ENCODE measurements at regions not wholly inside any gene's neighbourhood (a gene's known extent, or its start where the extent isn't known, plus 50 kb on each side); places are given as distances from the start of the nearest gene placed in this dataset.
"Not testable (repeated sequence)": the region's sequence is repeated elsewhere in the genome, so short reads cannot be mapped to it uniquely, and the experiment has no call there.

DNA sequence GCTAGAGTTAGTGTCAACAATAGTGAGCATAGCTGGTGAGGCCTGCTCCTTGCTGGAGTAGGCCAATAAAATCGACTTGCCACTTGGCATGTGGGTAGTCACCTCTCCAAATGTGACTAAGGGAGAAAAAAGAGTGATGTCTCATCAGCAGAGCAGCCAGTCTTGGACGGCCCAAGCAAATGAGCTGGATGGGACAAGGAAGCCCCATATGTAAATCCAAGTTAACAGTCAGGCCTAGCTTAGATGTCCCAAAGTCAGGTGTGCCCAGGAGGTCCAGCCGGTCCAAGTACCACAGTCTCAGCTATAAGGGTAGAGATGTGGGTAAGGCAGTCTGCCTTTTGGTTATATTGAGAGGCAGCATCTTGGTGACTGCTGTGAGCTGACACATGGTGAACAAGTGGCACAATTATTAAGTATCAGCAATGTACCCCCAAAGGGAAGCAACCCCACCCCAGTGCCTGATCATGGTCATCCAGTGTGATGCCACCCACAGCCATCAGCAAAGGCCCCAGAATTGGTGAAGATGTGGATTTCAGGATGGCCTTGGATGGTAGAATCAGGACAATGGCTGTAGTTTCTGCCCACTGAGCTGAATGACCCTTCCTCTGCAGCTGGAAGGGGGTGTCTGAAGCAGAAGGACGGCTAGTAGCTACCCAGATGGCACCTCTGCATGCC, 83.4 kb downstream of the TNFRSF13B start:
- H3K36me3 Mint-ChIP-seq = no peaks in the 10 kb centered on the region
- TF ChIP-seq, protein P1, sequence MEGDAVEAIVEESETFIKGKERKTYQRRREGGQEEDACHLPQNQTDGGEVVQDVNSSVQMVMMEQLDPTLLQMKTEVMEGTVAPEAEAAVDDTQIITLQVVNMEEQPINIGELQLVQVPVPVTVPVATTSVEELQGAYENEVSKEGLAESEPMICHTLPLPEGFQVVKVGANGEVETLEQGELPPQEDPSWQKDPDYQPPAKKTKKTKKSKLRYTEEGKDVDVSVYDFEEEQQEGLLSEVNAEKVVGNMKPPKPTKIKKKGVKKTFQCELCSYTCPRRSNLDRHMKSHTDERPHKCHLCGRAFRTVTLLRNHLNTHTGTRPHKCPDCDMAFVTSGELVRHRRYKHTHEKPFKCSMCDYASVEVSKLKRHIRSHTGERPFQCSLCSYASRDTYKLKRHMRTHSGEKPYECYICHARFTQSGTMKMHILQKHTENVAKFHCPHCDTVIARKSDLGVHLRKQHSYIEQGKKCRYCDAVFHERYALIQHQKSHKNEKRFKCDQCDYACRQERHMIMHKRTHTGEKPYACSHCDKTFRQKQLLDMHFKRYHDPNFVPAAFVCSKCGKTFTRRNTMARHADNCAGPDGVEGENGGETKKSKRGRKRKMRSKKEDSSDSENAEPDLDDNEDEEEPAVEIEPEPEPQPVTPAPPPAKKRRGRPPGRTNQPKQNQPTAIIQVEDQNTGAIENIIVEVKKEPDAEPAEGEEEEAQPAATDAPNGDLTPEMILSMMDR (IDR thresholded peaks at IDR 0.05; ENCODE audit: unreplicated experiment) = no peak
- no peak overlapping the region for H3K4me3 Mint-ChIP-seq
- no peaks in the 10 kb centered on the region for H3K9me3 Mint-ChIP-seq
- H3K27me3 Mint-ChIP-seq (ENCODE audit: low read depth) = peaks cover 3% of the 10 kb centered on the region
- H3K27ac Mint-ChIP-seq = no peak overlapping the region
- no peak for DNase-seq (ENCODE audit: low spot score in 2 of 2, unreplicated experiment in 2 of 2)
- H3K4me1 Mint-ChIP-seq = no peaks in the 10 kb centered on the region

DNA sequence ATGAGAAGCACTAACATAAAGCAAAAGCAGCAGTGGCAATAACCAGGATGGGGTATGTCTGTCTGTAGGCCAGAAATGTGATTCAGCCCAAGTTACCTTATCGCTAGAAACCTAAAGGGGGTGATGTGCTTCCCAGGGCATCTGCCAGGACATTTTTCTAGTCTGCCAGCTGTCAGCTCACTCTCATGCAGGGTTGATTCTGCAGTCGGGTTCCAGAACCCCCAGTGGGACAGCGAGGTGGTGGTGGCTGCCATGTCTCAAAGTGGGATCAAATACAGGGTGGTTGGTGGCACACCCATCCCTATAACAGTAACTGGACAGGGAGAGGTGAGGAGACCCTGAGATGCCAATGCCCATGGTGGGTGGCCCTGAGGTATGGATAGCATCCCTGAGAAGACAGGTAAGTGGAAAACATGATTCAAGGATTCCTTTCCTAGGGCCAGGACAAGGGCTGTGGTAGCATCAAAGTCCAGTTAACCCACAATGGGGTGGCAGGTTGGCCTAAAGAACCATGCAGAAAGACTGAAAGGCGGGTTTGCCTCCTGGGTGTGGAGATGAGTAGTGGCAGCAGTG, 84.3 kb downstream of the TNFRSF13B start:
- no peak for DNase-seq (ENCODE audit: low spot score in 2 of 2, unreplicated experiment in 2 of 2)
- H3K4me1 Mint-ChIP-seq = no peaks in the 10 kb centered on the region
- TF ChIP-seq, protein P1 (IDR thresholded peaks at IDR 0.05; ENCODE audit: unreplicated experiment) = no peak
- no peaks in the 10 kb centered on the region for H3K9me3 Mint-ChIP-seq
- no peaks in the 10 kb centered on the region for H3K36me3 Mint-ChIP-seq
- no peak overlapping the region for H3K4me3 Mint-ChIP-seq
- H3K27me3 Mint-ChIP-seq (ENCODE audit: low read depth) = peaks cover 3% of the 10 kb centered on the region
- no peak overlapping the region for H3K27ac Mint-ChIP-seq

DNA sequence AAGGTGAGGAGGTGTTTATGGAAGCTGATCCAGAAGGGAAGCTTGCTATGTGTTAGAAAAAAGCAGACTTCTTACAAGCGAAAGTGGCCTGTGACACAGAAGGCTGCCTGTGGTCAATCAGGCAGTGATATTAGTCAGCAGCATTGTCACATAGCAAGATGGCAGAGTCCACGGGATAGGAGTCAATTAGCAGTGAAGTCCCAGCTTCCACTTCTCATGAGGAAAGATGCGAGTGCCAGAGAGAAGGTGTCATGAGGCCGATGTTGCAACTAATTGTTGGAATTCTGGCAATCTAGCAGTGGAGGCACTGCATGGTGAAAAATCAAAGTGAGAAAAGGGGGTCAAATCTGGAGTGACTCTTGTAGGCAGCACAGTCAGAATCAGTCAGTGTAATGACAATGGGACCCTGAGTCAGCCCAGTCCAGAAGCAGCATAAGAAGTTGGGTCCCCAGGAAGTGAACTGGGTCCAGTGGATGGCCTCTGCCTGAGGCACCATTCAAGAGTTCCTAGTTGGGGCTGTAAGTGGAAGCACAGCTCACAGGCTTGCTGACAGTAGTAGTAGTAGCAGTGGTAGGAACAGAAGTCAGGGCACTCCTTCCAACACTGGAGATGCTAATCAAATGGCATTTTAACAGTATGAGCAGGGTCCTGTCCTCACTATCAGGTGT, 85.1 kb downstream of the TNFRSF13B start:
- no peaks in the 10 kb centered on the region for H3K9me3 Mint-ChIP-seq
- H3K4me1 Mint-ChIP-seq = no peaks in the 10 kb centered on the region
- TF ChIP-seq, protein P1 (IDR thresholded peaks at IDR 0.05; ENCODE audit: unreplicated experiment) = no peak
- H3K27me3 Mint-ChIP-seq (ENCODE audit: low read depth) = peaks cover 3% of the 10 kb centered on the region
- H3K36me3 Mint-ChIP-seq = no peaks in the 10 kb centered on the region
- DNase-seq (ENCODE audit: low spot score in 2 of 2, unreplicated experiment in 2 of 2) = no peak
- no peak overlapping the region for H3K4me3 Mint-ChIP-seq
- no peak overlapping the region for H3K27ac Mint-ChIP-seq

DNA sequence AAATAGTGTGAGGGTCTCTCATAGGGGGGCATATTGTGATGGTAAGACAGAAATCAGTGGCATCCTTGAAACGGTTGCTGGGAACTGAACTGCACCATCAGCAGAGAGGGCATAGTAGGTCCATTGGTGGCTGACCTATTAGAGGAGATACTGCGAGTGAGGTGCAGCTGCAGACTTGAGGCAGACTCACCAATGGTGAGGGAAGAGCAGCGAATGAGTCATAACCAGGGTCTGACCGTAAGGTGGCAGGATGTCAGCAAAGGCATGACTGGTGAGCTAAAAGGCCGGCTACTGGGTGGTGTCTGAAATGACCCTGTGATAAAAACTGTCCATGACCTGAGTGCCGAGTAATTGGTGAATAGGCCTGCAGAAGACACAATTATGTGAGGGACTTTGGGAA, 86.7 kb downstream of the TNFRSF13B start:
- DNase-seq (ENCODE audit: low spot score in 2 of 2, unreplicated experiment in 2 of 2); H3K9me3 Mint-ChIP-seq; H3K4me1 Mint-ChIP-seq; H3K27me3 Mint-ChIP-seq (ENCODE audit: low read depth); H3K36me3 Mint-ChIP-seq; H3K4me3 Mint-ChIP-seq; H3K27ac Mint-ChIP-seq: not testable (repeated sequence)

DNA sequence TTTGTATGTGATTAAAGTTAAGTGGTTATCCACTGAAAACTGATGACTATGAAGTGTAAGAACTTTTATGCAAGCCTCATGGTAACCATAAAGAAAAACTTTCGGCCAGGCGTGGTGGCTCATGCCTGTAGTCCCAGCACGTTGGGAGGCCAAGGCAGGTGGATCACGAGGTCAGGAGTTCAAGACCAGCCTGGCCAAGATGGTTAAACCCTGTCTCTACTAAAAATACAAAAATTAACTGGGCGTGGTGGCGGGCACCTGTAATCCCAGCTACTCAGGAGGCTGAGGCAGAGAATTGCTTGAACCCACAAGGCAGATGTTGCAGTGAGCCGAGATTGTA, 89.0 kb downstream of the TNFRSF13B start:
- H3K27ac Mint-ChIP-seq; H3K4me1 Mint-ChIP-seq; H3K4me3 Mint-ChIP-seq; H3K36me3 Mint-ChIP-seq; H3K9me3 Mint-ChIP-seq; H3K27me3 Mint-ChIP-seq (ENCODE audit: low read depth); DNase-seq (ENCODE audit: low spot score in 2 of 2, unreplicated experiment in 2 of 2): not testable (repeated sequence)

DNA sequence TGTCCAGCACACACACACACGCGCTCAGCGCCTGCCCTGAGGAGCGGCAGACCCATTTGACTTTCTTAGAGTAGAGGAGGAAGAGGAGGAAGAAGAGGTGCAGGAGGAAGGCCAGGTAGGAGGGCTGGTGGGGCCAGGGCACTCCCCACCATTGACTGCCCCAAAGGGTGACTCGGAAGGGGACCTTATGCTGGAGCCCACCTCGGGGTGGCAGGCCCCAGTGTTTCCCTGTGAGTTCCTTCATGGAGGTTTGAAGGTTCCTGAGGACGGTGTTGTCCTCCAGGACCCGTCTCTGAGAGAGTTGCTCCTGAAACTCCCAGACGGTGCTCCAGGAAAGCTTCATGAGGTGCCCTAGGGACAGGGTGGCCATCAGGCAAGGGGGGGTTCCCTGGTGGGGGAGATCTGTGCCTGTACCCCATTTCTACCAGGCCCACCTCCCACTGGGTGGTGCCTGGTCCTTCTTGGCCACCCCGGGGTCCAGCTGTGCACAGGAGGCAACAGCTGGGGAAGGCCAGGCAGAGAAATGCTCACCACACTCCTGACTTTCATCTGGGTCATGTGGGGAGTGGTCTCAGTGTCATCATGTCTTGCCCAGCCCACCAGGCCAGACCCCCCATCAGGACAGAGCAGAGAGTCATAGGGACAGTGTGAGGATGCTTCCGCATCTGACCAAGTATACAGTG, 89.5 kb downstream of the TNFRSF13B start:
- DNase-seq (ENCODE audit: low spot score in 2 of 2, unreplicated experiment in 2 of 2) = no peak
- TF ChIP-seq, protein P1 (IDR thresholded peaks at IDR 0.05; ENCODE audit: unreplicated experiment) = no peak
- H3K4me1 Mint-ChIP-seq = no peaks in the 10 kb centered on the region
- no peaks in the 10 kb centered on the region for H3K36me3 Mint-ChIP-seq
- no peak overlapping the region for H3K4me3 Mint-ChIP-seq
- no peak overlapping the region for H3K27ac Mint-ChIP-seq
- no peaks in the 10 kb centered on the region for H3K27me3 Mint-ChIP-seq (ENCODE audit: low read depth)
- peaks cover 9% of the 10 kb centered on the region for H3K9me3 Mint-ChIP-seq

All from mesothelial cell of epicardium (in vitro differentiated cells).